Retina (tissue), 1 donor: ENCODE measurements at regions not wholly inside any gene's neighbourhood (a gene's known extent, or its start where the extent isn't known, plus 50 kb on each side); places are given as distances from the start of the nearest gene placed in this dataset.

Source experiments
- DNase-seq: peaks from one replicate; pipeline ENCODE4 v3.0.0-alpha.2; 2016

DNA sequence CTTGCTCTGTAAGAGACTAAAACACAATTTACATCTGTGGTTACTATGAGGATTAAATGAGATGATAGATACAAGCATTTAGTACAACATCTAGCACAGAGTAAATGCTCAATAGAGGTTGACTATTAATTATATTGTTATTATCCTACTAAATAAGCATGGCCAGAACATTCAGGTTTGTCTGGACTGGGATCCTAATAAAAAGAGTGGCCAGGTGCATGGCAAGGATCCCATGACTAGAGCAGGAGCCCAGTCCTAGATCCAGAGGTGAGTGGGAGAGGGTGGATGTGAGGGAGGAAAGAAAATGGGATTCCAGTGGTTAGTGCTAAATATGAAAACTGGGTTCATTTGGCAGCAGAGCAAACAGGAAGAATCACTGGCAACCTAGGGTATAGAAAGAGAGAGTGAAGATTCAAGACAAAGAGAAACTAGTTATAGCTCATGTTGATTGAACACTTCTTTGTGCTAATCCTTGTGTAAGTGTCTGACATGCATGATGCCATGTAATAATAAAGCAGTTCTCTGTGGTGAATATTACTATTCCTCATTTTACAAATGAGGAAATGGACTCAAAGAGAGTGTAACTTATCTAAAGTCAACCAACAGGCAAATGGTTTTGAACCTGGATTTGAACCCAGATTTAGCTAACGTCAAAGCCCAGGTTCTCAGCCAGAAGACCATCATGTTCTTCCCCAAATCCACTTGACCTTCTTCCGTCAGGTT is 71.1 kb upstream of the FGGY start:
- DNase-seq: no peak

DNA sequence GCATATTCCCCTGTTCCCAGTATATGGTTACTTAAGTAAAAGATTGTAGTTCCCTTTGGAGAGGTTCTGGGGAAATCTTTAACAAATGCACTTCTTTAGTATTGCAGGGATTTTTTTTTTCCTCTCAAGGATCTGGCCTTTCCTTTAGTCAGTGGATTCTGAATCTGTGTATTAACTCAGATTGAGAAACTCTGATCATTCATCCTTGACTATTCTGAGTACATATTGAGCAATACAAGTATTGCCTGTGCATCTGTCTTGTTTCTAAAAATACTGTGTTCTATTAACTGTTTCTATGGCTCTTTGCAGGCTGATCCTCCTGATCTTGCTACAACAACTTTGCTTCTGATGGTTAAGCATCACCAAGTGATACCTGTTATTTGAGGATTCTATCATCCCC is 67.8 kb upstream of the FGGY start:
- DNase-seq: no peak

DNA sequence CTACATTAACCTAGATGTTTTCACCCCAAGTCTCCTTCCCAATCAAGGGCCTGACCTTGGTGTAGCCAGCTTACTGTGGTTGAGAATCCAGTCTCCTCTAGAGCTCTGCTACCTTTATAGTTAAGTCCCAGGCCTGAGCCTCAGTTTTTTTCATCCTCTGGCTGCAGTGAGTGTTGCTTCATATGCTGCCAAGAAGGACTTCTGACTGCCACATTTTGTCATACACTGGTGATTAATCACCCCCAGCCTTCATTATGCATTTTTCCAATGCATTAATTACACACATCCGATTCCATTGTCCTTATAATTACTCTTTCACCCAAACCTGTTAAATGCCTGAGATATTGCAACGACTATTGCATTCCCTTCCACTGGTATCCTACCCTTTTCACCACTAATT is 66.3 kb upstream of the FGGY start:
- no peak for DNase-seq

DNA sequence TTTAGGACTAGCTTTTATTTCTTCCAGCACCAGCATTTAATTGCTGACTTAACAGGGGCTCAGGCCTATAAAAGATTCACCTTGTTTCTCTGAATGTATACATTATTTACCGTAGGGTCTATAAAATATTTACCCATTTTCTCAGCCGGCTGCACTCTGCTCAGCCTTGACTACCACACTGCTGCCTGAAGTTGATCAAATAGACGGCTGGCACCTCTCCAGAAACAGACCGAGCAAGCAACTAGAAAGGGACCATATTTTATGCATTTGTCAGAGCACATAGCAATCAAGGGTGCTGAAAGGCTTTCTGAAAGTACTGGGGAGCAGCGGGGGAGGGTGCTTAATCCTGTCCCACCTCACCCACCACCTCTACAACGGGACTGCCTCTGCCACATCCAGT is 64.7 kb upstream of the FGGY start:
- peak; percentile 42 for DNase-seq

DNA sequence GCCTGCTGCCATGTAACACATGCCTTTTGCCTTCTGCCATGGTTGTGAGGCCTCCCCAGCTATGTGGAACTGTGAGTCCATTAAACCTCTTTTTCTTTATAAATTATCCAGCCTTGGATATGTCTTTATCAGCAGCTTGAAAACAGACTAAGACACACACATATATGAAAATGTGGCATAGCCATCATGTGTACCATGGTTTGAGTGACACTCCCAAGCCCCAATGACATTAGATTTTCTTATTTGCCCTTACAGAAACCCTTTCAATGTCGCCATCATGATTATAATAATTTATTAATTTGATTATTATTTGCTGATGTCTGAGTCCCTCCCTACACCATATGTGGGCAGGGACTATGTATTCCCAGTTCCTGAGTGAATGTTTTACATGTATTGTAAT is 63.5 kb upstream of the FGGY start:
- no peak for DNase-seq

DNA sequence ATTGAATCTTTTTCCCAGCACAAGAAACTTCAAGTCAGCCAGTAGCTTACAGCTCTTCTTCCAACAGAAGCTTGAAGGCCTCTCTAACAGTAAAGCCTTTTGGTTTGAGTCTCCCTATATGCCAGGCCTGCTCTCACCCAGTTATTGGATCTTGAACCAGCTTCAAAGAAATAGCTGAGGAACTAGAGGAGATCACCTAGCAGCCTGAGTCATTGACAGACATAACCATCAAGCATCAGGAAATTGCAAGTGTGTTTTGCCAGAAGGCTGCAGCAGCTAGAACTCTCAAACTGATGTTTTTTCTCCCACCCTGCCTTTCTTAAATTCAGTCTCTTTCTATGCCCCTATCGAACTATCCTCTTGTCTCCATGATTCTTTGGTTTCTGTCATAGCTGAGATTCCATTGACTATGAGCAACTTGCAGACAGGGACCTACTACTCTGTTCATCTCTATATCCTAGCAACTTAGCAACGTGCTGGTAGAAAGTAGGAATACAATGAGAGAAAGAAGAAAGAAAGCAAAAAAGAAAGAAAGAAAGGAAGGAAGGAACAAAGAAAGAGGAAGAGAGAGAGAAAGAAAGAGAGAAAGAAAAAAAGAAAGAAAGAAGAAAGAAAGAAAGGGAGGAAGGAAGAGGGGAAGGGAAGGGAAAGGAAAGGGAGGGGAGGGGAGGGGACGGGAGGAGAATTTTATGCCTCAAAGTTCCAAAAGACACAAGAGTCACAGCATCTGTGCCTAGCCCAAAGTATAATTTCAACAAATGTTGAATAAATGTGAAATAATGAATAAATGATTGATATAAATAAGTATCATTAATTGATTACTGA is 60.0 kb upstream of the FGGY start:
- no peak for DNase-seq

DNA sequence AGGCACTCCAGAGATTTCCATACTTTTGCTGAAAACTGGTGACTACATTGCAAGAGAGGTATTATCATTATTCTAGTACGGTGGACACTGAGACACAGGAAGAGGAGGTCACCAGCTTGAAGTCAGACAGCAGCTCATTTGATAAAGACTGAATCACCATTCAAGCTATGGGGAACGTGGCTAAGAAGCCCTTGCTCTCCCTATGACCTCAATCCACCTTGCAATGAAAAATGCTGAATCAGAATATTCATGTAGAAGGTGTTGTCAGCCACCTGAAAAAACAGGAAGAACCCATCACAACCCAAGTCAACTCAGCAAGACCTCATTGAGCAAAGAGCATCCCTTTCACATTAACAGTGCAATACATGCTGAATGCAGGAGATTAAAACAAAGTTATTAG is 59.0 kb upstream of the FGGY start:
- DNase-seq: no peak

DNA sequence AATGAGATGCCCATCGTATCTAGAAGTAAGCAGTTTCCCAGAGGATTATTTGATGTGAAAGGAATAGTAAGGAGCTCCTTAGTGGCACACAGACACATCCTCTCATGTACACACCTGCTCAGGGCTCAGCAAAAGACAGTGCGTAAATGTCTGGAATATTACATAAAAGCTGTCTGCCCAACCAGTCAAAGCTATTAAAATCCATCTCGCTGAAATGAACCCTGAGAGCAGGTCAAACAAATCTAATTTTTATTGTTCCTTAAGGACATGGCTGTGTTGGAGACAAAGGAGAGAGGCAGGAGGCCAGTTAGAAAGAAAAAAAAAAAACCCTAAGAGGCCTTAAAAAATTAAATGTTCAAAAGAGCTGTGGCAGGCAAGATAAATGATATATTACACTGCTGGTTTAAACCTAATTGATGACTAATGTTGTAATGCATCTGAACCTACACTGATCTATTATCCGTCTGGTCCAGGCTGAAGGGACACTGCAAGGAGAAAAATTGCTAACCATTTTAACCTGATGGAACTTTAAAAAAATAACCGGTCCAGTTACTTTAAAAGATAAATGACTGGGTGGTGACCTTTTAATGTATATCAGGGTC is 58.5 kb upstream of the FGGY start:
- peak; percentile 57 for DNase-seq

DNA sequence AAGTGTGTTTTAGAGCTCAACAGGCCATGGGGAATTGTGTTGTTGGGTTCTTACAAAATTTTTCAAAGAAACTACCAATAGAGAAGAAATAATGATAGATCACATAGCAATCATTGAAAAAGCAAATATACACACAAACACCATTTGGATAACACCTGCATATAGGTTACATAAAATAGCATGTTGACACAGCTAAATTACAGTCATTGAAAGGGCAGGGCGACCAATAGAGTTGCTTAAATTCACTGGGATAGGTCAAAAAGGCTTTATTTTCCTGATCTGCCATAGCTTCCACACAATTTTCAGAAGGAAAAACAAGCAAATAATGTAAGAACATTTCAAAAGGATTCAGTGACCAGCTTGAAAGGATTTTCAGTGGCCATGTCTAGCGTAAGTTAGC is 57.9 kb upstream of the FGGY start:
- no peak for DNase-seq

DNA sequence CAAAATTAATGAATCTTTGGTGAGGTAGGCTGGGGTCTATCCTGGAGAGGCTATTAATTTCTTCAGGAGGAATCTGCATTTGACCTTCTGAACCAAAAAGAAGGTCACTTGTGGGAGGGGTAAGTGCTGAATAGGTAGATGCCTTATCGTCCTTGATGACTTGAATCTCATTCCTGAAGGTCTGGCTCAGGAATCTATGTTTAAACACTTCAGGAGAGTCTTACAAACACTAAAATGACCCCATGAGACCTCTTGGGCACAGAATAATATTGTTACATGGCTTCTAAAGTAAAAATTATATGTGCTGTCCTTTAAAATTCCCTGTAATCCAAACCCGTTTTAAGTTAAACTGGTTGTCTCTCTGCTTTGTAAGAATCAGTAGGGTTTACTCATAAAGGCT is 55.0 kb upstream of the FGGY start:
- DNase-seq: no peak

DNA sequence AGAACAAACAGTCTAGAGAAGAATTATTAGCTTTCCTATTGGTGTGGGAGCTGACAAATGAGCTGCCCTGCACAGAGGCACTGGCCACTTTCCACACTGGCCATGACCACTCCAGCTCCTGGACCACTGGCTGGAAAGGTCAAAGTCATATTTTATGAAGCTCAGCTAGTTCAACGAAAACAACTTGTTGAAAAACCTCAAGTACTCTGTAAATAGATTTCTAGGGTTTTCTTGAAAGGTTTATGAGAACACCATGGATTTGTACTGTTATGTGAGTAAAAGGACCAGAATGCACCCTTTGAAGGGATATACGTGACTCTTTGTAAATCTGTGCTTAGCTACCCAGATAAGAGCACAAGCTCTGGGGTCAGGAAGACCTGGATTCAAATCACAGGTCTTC is 54.5 kb upstream of the FGGY start:
- DNase-seq: no peak

DNA sequence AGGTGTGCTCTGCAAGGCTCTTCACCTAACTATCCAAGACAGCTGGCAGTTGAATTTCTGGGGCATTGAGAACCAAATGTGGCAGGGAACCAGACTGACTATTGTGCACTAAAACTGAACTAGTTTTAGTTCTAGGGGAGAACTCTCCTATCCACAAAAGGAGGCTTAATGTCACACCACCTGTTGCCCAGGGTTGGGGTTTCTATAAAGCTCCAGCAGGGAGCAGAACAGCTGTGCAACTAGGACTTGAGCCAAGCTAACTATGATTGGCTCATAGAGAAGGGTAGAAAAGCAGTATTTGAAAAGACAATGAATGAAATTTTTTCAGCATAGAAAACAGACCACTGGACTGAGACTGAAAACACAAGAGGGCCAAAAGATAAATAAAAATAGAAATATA is 53.3 kb upstream of the FGGY start:
- no peak for DNase-seq

DNA sequence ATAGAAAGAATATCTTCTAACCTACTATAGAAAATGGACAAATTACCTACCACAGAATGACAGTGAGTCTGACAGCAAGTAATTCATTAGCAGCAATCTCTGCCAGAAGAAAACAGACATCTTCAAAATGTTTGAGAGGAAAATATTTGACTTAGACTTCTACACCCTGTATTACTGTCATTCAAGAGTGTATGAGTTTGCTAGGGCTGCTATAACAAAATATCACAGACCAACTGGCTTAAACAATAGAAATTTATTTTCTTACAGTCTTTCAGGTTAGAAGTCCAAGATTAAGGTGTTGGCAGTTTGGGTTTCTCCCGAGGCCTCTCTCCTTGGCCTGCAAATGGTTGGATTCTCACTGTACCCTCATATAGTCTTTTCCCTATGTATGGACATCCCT is 52.9 kb upstream of the FGGY start:
- no peak for DNase-seq

DNA sequence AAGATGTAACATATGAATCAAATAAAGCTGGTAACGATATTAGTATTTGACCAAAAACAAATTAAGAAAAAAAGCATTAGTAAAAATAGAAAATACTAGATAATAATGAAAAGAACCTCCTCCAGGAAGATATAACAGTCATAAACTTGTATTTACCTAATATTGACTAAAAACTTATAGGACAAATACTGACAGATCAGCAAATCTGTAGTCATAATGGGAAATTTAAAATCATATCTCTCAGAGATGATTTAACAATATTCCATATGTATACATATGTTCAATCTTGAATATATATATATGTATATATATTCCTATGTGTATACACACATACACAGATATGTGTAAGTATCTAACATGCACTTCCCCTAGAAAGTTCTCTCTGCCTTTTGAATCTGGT is 52.0 kb upstream of the FGGY start:
- no peak for DNase-seq
